ENCODE measurements at regions not wholly inside any gene's neighbourhood (a gene's known extent, or its start where the extent isn't known, plus 50 kb on each side); places are given as distances from the start of the nearest gene placed in this dataset.

GRCh38 chr18:78892721-78893120 lies 86.9 kb upstream of the SALL3 start:
- no peaks in the 10 kb centered on the region for H3K36me3 ChIP-seq (ENCODE audit: control insufficient read depth in 1 of 2, insufficient read depth in 2 of 2, low read length in 2 of 2)
- no peaks in the 10 kb centered on the region for H3K27me3 ChIP-seq (ENCODE audit: low read depth, low read length)
- H3K4me3 ChIP-seq (ENCODE audit: low read depth in 1 of 2, low read length in 2 of 2), result no peak overlapping the region
- H3K4me1 ChIP-seq (ENCODE audit: control insufficient read depth in 1 of 2, insufficient read depth in 2 of 2, low read length in 2 of 2), result no peaks in the 10 kb centered on the region
- H3K9me3 ChIP-seq (ENCODE audit: control insufficient read depth in 1 of 2, low read length in 2 of 2), result peaks cover 0 to 36% of the 10 kb centered on the region in 2 donors
- no peak overlapping the region for H3K27ac ChIP-seq (ENCODE audit: low read length)

GRCh38 chr18:78893281-78894032 lies 86.2 kb upstream of the SALL3 start:
- Histone ChIP-seq H3K4me3 (ENCODE audit: low read depth in 1 of 2, low read length in 2 of 2) (no peak overlapping the region), H3K9me3 (ENCODE audit: control insufficient read depth in 1 of 2, low read length in 2 of 2) (peaks cover 0 to 33% of the 10 kb centered on the region in 2 donors), H3K27me3 (ENCODE audit: low read depth, low read length) (no peaks in the 10 kb centered on the region), H3K36me3 (ENCODE audit: control insufficient read depth in 1 of 2, insufficient read depth in 2 of 2, low read length in 2 of 2) (no peaks in the 10 kb centered on the region), H3K4me1 (ENCODE audit: control insufficient read depth in 1 of 2, insufficient read depth in 2 of 2, low read length in 2 of 2) (no peaks in the 10 kb centered on the region), H3K27ac (ENCODE audit: low read length) (no peak overlapping the region)

- Histone ChIP-seq H3K4me1 (ENCODE audit: control insufficient read depth in 1 of 2, insufficient read depth in 2 of 2, low read length in 2 of 2) (no peaks in the 10 kb centered on the region), H3K27ac (ENCODE audit: low read length) (no peak overlapping the region), H3K4me3 (ENCODE audit: low read depth in 1 of 2, low read length in 2 of 2) (no peak overlapping the region), H3K9me3 (ENCODE audit: control insufficient read depth in 1 of 2, low read length in 2 of 2) (peaks cover 0 to 33% of the 10 kb centered on the region in 2 donors), H3K27me3 (ENCODE audit: low read depth, low read length) (no peaks in the 10 kb centered on the region), H3K36me3 (ENCODE audit: control insufficient read depth in 1 of 2, insufficient read depth in 2 of 2, low read length in 2 of 2) (no peaks in the 10 kb centered on the region)
Measured at GRCh38 chr18:78894033-78894305, 85.6 kb upstream of the SALL3 start.

GRCh38 chr18:78895207-78896001 lies 84.2 kb upstream of the SALL3 start:
- Histone ChIP-seq H3K27ac (ENCODE audit: low read length) (no peak overlapping the region), H3K4me3 (ENCODE audit: low read depth in 1 of 2, low read length in 2 of 2) (no peak overlapping the region), H3K27me3 (ENCODE audit: low read depth, low read length) (no peaks in the 10 kb centered on the region), H3K4me1 (ENCODE audit: control insufficient read depth in 1 of 2, insufficient read depth in 2 of 2, low read length in 2 of 2) (no peaks in the 10 kb centered on the region), H3K9me3 (ENCODE audit: control insufficient read depth in 1 of 2, low read length in 2 of 2) (peaks cover 0 to 31% of the 10 kb centered on the region in 2 donors), H3K36me3 (ENCODE audit: control insufficient read depth in 1 of 2, insufficient read depth in 2 of 2, low read length in 2 of 2) (no peaks in the 10 kb centered on the region)

- H3K27ac ChIP-seq (ENCODE audit: low read length), result no peak overlapping the region
- peaks cover 0 to 28% of the 10 kb centered on the region in 2 donors for H3K9me3 ChIP-seq (ENCODE audit: control insufficient read depth in 1 of 2, low read length in 2 of 2)
- no peaks in the 10 kb centered on the region for H3K36me3 ChIP-seq (ENCODE audit: control insufficient read depth in 1 of 2, insufficient read depth in 2 of 2, low read length in 2 of 2)
- no peak overlapping the region for H3K4me3 ChIP-seq (ENCODE audit: low read depth in 1 of 2, low read length in 2 of 2)
- no peaks in the 10 kb centered on the region for H3K4me1 ChIP-seq (ENCODE audit: control insufficient read depth in 1 of 2, insufficient read depth in 2 of 2, low read length in 2 of 2)
- H3K27me3 ChIP-seq (ENCODE audit: low read depth, low read length), result no peaks in the 10 kb centered on the region
Measured at GRCh38 chr18:78896111-78896905, 83.3 kb upstream of the SALL3 start.

- H3K36me3 ChIP-seq (ENCODE audit: control insufficient read depth in 1 of 2, insufficient read depth in 2 of 2, low read length in 2 of 2), result no peaks in the 10 kb centered on the region
- H3K27ac ChIP-seq (ENCODE audit: low read length), result no peak overlapping the region
- H3K4me3 ChIP-seq (ENCODE audit: low read depth in 1 of 2, low read length in 2 of 2), result no peak overlapping the region
- H3K9me3 ChIP-seq (ENCODE audit: control insufficient read depth in 1 of 2, low read length in 2 of 2), result peaks cover 0 to 18% of the 10 kb centered on the region in 2 donors
- no peaks in the 10 kb centered on the region for H3K4me1 ChIP-seq (ENCODE audit: control insufficient read depth in 1 of 2, insufficient read depth in 2 of 2, low read length in 2 of 2)
- no peaks in the 10 kb centered on the region for H3K27me3 ChIP-seq (ENCODE audit: low read depth, low read length)
Measured at GRCh38 chr18:78898066-78898465, 81.6 kb upstream of the SALL3 start.

- peaks cover 0 to 18% of the 10 kb centered on the region in 2 donors for H3K9me3 ChIP-seq (ENCODE audit: control insufficient read depth in 1 of 2, low read length in 2 of 2)
- no peaks in the 10 kb centered on the region for H3K36me3 ChIP-seq (ENCODE audit: control insufficient read depth in 1 of 2, insufficient read depth in 2 of 2, low read length in 2 of 2)
- H3K27me3 ChIP-seq (ENCODE audit: low read depth, low read length), result no peaks in the 10 kb centered on the region
- H3K4me1 ChIP-seq (ENCODE audit: control insufficient read depth in 1 of 2, insufficient read depth in 2 of 2, low read length in 2 of 2), result no peaks in the 10 kb centered on the region
- H3K4me3 ChIP-seq (ENCODE audit: low read depth in 1 of 2, low read length in 2 of 2), result no peak overlapping the region
- H3K27ac ChIP-seq (ENCODE audit: low read length), result no peak overlapping the region
Measured at GRCh38 chr18:78898635-78899034, 81.0 kb upstream of the SALL3 start.

- Histone ChIP-seq H3K27me3 (ENCODE audit: low read depth, low read length) (no peaks in the 10 kb centered on the region), H3K36me3 (ENCODE audit: control insufficient read depth in 1 of 2, insufficient read depth in 2 of 2, low read length in 2 of 2) (no peaks in the 10 kb centered on the region), H3K9me3 (ENCODE audit: control insufficient read depth in 1 of 2, low read length in 2 of 2) (peaks cover 0 to 18% of the 10 kb centered on the region in 2 donors), H3K4me3 (ENCODE audit: low read depth in 1 of 2, low read length in 2 of 2) (no peak overlapping the region), H3K27ac (ENCODE audit: low read length) (no peak overlapping the region), H3K4me1 (ENCODE audit: control insufficient read depth in 1 of 2, insufficient read depth in 2 of 2, low read length in 2 of 2) (no peaks in the 10 kb centered on the region)
Measured at GRCh38 chr18:78899241-78899640, 80.4 kb upstream of the SALL3 start.

GRCh38 chr18:78900938-78901909 lies 78.4 kb upstream of the SALL3 start:
- Histone ChIP-seq H3K27me3 (ENCODE audit: low read depth, low read length) (no peaks in the 10 kb centered on the region), H3K36me3 (ENCODE audit: control insufficient read depth in 1 of 2, insufficient read depth in 2 of 2, low read length in 2 of 2) (no peaks in the 10 kb centered on the region), H3K27ac (ENCODE audit: low read length) (no peak overlapping the region), H3K4me3 (ENCODE audit: low read depth in 1 of 2, low read length in 2 of 2) (no peak overlapping the region), H3K9me3 (ENCODE audit: control insufficient read depth in 1 of 2, low read length in 2 of 2) (peaks cover 0 to 18% of the 10 kb centered on the region in 2 donors), H3K4me1 (ENCODE audit: control insufficient read depth in 1 of 2, insufficient read depth in 2 of 2, low read length in 2 of 2) (no peaks in the 10 kb centered on the region)

- peaks cover 0 to 18% of the 10 kb centered on the region in 2 donors for H3K9me3 ChIP-seq (ENCODE audit: control insufficient read depth in 1 of 2, low read length in 2 of 2)
- H3K4me1 ChIP-seq (ENCODE audit: control insufficient read depth in 1 of 2, insufficient read depth in 2 of 2, low read length in 2 of 2), result no peaks in the 10 kb centered on the region
- H3K36me3 ChIP-seq (ENCODE audit: control insufficient read depth in 1 of 2, insufficient read depth in 2 of 2, low read length in 2 of 2), result no peaks in the 10 kb centered on the region
- H3K27me3 ChIP-seq (ENCODE audit: low read depth, low read length), result no peaks in the 10 kb centered on the region
- no peak overlapping the region for H3K27ac ChIP-seq (ENCODE audit: low read length)
- no peak overlapping the region for H3K4me3 ChIP-seq (ENCODE audit: low read depth in 1 of 2, low read length in 2 of 2)
Measured at GRCh38 chr18:78901923-78902794, 77.5 kb upstream of the SALL3 start.
